LNCaP clone FGC (cell line): ENCODE measurements at regions not wholly inside any gene's neighbourhood (a gene's known extent, or its start where the extent isn't known, plus 50 kb on each side); places are given as distances from the start of the nearest gene placed in this dataset.
"Not testable (repeated sequence)": the region's sequence is repeated elsewhere in the genome, so short reads cannot be mapped to it uniquely, and the experiment has no call there.

ENCODE experiments used
- DNase-seq: peaks from one replicate; pipeline ENCODE4 v3.0.0-alpha.2; 2011; ENCODE audit warnings: low read depth
- H3K4me3 ChIP-seq: 2 replicates; pipeline ENCODE4 v1.5.1; 2011; ENCODE audit warnings: mild to moderate bottlenecking, low read depth, low read length, control low read depth
- TF ChIP-seq, protein P1 (sequence below): IDR thresholded peaks from 2 replicates; pipeline ENCODE4 v1.5.1; 2012; ENCODE audit warnings: mild to moderate bottlenecking; ENCODE audit not compliant: control insufficient read depth, insufficient read depth; ENCODE audit errors: extremely low read depth

GRCh38 chr14:88981948-88982347 lies 157.5 kb downstream of the TTC8 start:
- TF ChIP-seq, protein P1, sequence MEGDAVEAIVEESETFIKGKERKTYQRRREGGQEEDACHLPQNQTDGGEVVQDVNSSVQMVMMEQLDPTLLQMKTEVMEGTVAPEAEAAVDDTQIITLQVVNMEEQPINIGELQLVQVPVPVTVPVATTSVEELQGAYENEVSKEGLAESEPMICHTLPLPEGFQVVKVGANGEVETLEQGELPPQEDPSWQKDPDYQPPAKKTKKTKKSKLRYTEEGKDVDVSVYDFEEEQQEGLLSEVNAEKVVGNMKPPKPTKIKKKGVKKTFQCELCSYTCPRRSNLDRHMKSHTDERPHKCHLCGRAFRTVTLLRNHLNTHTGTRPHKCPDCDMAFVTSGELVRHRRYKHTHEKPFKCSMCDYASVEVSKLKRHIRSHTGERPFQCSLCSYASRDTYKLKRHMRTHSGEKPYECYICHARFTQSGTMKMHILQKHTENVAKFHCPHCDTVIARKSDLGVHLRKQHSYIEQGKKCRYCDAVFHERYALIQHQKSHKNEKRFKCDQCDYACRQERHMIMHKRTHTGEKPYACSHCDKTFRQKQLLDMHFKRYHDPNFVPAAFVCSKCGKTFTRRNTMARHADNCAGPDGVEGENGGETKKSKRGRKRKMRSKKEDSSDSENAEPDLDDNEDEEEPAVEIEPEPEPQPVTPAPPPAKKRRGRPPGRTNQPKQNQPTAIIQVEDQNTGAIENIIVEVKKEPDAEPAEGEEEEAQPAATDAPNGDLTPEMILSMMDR, result no peak
- no peak for DNase-seq
- no peak overlapping the region for H3K4me3 ChIP-seq

DNA sequence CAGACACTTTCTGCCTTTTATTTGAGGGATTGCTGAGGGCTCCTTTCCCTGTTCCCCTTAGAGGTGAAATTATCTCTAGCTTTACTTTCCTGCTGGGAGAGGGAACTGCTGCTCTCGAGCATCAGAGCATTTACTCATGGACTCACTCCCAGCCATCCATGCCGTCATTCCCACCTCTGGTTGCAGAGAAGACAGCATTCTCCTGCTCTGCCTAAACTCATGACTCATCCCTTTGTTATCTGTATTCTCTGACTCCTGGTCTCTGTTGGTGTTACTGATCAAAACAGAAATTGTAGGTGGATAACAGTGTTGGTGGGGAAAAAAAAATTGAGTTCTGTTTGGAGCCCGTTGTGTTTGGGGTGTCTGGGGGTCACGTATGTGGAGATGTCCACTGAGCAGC lies 159.3 kb downstream of the TTC8 start:
- H3K4me3 ChIP-seq, result no peak overlapping the region
- DNase-seq, result no peak
- TF ChIP-seq, protein P1, result no peak

DNA sequence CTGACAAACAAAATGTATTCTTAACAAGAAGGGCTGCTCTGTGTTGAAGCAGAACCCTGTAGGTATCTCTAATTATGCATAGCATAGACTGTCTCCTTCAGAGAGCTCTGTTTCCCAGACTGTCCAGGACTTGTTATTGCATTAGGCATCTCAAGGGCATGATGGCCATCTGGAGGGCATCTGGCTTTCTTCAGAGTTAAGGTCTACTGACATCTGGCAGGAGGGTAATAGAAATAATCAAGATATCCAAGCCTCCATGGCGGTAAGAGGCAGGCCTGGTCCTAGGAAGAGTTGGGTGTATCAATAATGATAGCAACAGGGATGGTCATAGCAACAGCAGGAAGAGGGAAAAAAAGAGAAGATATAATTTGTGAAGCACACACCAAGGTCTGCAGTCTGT lies 161.2 kb downstream of the TTC8 start:
- H3K4me3 ChIP-seq, result no peak overlapping the region
- TF ChIP-seq, protein P1, result no peak
- DNase-seq, result no peak

- H3K4me3 ChIP-seq, result no peak overlapping the region
- TF ChIP-seq, protein P1, result no peak
- no peak for DNase-seq
Measured at GRCh38 chr14:88986146-88986841, 161.8 kb downstream of the TTC8 start.

DNA sequence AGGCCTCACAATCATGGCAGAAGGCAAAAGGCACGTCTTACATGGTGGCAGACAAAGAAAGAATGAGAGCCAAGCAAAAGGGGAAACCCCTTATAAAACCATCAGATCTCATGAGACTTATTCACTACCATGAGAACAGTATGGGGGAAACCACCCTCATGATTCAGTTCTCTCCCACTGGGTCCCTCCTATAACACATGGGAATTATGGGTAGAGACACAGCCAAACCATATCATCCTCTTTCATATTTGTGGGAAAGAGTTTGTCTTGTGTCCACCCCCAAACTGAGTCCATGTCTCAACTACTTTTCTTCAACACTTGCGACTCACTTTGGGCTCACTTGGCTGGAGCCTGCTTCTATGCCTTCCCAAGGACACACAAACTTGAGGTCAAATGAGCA lies 162.5 kb downstream of the TTC8 start:
- H3K4me3 ChIP-seq, DNase-seq: not testable (repeated sequence)

- TF ChIP-seq, protein P1, result no peak
- DNase-seq, result no peak
- H3K4me3 ChIP-seq, result no peak overlapping the region
Measured at GRCh38 chr14:88987516-88987915, 163.1 kb downstream of the TTC8 start.

- DNase-seq, result no peak
- H3K4me3 ChIP-seq, result no peak overlapping the region
- TF ChIP-seq, protein P1, result no peak
Measured at GRCh38 chr14:88989911-88990310, 165.5 kb downstream of the TTC8 start.
